GM21529 (cell line): ENCODE measurements at regions not wholly inside any gene's neighbourhood (a gene's known extent, or its start where the extent isn't known, plus 50 kb on each side); places are given as distances from the start of the nearest gene placed in this dataset.
"Not testable (repeated sequence)": the region's sequence is repeated elsewhere in the genome, so short reads cannot be mapped to it uniquely, and the experiment has no call there.

Experiments used
- ATAC-seq: cut with Tn5 transposase; IDR thresholded peaks from one replicate; pipeline ENCODE4 v1.9.1; 2021; ENCODE audit not compliant: unreplicated experiment

DNA sequence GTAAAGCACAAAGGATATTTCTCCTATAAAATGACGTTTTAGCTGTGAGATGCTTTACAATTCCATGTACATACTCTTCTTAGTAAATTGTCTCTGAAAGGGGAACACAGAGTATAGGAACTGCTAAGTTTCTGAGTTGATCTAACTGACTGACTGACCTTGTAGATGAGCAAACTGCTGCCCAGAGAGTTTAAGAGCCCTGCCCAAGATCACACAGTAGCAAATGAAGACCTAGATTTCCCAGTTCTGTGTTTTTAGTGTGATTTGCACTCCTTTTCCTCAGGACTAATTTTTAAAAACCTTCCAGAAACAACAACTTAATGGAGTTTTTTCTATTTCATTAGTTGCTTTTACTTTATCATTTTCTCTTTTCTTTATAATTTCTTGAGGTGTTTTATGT lies 247.7 kb downstream of the PDCD6IP start:
- no peak for ATAC-seq

DNA sequence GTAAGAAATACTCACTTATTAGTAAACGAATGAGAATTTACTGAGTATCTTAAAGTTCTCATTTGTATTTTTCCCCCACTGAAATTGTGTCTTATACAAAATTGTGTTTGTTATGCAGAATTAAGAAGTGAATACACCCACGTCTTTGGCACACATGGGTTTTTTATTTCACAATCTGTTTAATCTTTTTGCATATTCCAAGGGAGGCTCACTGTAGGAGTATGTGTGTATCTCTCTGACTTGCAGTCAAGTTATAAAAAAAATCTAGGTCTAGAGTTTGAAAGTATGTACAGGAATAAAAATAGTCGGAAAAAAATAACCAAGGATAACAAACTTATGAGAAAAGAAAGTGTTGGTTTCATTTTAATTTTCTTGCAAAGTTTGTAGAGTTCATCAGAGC lies 255.2 kb downstream of the PDCD6IP start:
- ATAC-seq = no peak

DNA sequence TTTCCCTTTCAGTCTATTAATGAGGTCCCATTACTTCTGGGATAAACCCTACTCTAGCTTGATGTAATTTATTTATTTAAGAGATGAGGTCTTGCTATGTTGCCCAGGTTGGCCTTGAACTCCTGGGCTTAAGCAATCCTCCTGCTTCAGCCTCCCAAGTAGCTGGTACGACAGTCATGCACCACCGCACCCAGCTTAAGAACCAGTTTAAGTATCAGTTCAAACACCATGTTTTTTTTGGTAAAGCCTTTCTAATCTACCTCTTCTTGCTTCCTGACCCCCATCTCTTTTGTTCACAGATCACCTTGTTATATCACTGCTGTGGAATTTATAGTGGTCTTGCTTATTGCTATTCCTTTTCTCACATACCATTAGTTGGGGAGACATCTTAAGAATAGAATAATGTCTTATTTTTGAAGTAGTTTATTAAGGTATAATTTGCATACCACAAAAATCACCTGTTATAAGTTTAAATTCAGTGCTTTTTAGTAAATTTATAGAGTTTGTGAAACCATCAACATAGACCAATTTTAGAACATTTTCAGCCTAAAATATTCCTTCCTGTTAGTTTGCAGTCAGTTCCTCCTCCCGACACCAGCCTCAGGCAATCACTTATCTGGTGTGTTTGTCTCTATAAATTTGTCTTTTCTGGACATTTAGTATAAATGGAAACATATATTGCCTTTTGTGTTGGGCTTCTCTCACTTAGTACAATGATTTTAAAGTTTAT lies 257.9 kb downstream of the PDCD6IP start:
- ATAC-seq = peak; percentile 23

- peak; percentile 97 for ATAC-seq
These were observed 258.5 kb downstream of the PDCD6IP start for GRCh38 chr3:34056951-34057390.

DNA sequence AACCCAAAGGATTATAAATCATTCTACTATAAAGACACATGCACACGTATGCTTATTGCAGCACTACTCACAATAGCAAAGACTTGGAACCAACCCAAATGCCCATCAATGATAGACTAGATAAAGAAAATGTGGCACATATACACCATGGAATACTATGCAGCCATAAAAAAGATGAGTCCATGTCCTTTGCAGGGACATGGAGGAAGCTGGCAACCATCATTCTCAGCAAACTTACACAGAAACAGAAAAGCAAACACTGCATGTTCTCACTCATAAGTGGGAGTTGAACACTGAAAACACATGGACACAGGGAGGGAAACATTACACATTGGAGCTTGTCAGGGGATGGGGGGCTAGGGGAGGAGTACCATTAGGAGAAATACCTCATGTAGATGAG lies 262.6 kb downstream of the PDCD6IP start:
- ATAC-seq = not testable (repeated sequence)

DNA sequence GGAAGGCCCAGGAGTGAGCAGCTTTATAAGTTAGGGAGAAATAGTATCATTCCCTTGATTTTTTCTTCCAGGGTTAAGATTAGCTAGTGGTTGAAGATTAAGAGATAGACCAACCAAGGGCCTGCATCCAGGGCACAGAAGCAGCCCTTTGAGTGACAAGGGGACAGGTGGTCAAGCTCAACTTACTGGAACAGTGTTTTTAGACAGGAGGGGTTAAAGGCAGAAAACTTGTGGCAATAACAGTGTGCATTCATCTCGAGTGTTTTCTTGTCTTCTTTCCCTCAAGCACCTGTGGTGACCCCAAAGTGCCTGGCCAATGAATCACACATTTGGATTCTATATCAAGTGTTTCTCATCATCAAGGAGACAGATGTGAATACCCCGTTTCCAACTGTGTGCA lies 267.5 kb downstream of the PDCD6IP start:
- no peak for ATAC-seq

DNA sequence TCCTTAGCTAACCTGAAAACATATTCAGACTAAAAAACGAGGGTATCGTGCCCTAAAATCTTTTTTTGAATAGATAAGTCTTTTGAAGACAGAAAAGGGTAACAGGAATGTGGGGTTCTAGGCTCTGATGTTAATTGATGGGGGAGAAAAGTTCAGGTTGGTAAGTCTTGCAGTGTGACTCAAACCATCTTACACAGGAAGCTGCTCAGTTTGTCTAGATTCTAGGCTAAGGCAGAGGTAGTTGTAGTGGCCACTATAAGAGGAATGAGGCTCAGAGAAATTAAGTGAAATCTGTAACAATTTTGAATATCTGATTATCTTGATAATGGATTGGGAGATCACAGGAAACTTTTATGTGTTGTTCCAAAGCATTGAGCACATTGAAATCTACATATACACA lies 267.9 kb downstream of the PDCD6IP start:
- no peak for ATAC-seq

GRCh38 chr3:34066999-34067398 lies 268.6 kb downstream of the PDCD6IP start:
- ATAC-seq = no peak

DNA sequence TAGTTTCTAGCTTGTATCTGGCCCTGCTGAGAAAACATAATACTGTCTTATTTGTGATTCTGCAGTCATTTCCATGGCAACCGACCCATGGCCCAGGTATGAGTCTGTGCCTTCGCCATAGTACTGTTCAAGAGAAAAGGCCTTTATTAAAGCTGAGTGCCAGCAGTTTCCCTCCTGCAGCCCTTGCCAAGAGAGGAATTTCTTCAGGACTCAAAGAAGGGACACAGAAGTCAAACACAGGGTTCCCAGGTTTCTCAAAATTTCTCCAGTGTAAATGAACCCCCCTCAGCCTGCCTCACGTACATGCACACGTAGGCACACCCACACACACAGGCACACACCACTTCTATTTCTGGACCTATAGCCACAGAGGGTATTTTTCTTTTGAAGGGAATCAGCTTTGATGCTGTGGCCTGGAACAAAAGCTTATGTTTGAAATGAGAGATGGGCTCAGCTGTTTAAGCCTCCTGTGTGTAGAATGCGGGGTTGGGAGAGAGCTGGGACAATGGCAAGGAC lies 269.2 kb downstream of the PDCD6IP start:
- no peak for ATAC-seq

GRCh38 chr3:34068505-34068904 lies 270.1 kb downstream of the PDCD6IP start:
- ATAC-seq = no peak

GRCh38 chr3:34070831-34071585 lies 272.6 kb downstream of the PDCD6IP start:
- peak; percentile 28 for ATAC-seq

DNA sequence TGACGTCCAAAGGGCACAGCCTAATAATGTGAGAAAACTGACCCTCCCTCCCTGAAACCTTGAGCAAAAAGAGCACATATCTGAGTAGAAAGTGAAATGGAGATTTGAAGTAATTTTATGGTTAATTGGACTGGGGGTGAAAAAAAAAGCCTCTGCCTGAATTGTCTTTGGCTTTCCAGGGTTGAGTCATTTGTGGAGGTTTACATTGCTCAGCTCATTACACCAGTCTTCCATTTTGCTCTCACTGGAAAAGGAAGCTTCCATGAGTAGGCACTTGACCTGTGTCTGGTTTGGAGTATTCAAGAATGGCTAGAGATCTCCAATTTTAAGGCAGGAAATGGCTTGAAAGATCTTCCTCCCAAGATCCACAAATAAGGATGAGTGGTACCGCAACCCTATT lies 273.9 kb downstream of the PDCD6IP start:
- ATAC-seq = peak; percentile 29

GRCh38 chr3:34073111-34073510 lies 274.7 kb downstream of the PDCD6IP start:
- ATAC-seq = peak; percentile 4

DNA sequence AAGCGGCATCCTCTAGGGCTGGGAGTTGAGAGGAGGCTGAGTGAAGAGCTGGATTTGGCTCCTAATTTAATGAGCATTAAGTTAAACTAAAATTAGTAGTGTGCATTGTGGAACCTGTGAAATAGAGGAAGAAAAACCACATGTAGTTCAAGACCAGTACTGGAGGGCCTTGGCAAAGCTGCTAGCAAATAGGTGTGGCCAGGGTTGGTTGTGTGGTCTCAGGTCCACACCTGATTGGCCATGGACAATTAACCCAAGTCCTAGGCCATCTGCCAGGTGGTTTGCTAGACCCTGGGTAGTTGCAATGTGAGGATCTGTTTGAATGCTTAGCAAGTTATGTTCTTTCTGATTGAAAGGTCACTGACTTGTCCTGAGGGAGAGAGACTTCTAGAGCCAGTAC lies 275.5 kb downstream of the PDCD6IP start:
- ATAC-seq = peak; percentile 33

DNA sequence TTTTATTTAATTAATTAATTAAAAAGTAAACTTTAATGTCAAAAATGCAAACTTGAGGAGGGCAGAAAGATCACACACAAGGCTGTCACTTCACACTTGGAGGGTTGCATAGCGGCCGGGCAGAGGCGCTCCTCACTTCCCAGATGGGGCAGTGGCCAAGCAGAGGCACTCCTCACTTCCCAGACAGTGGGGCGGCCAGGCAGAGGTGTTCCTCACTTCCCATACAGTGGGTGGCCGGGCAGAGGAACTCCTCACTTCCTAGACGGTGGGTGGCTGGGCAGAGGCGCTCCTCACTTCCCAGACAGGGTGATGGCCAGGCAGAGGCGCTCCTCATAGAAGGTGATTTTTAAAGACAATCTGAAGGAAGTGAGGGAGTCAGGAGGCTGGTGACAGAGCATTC lies 277.5 kb downstream of the PDCD6IP start:
- no peak for ATAC-seq

GRCh38 chr3:34077417-34078195 lies 279.2 kb downstream of the PDCD6IP start:
- peak; percentile 78 for ATAC-seq

GRCh38 chr3:34078418-34078817 lies 280.0 kb downstream of the PDCD6IP start:
- ATAC-seq = no peak

DNA sequence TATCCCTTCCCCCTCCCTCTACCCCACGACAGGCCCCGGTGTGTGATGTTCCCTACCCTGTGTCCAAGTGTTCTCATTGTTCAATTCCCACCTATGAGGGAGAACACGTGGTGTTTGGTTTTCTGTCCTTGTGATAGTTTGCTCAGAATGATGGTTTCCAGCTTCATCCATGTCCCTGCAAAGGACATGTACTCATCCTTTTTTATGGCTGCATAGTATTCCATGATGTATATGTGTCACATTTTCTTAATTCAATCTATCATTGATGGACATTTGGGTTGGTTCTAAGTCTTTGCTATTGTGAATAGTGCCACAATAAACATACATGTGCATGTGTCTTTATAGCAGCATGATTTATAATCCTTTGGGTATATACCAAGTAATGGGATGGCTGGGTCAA lies 281.4 kb downstream of the PDCD6IP start:
- not testable (repeated sequence) for ATAC-seq

GRCh38 chr3:34090379-34090778 lies 291.9 kb downstream of the PDCD6IP start:
- ATAC-seq = not testable (repeated sequence)

DNA sequence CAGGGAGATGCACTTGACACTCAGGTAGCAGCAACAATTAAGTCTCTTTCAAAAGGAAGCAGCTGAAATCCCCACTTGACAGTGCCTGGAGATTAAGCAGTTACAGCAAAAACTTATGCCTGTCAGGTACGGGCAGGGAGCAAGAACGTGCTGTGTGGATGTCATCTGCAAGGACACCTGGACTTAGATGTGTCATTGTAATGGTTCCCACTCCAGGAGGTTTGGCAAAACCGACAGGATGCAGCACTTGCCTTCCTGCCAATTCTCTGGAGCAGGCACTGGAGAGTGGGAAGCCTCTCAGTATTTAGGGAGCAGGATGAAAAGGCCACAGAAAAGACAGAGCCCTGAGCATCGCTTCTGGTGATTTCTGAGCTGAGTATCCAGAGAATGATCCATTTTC lies 292.4 kb downstream of the PDCD6IP start:
- no peak for ATAC-seq

DNA sequence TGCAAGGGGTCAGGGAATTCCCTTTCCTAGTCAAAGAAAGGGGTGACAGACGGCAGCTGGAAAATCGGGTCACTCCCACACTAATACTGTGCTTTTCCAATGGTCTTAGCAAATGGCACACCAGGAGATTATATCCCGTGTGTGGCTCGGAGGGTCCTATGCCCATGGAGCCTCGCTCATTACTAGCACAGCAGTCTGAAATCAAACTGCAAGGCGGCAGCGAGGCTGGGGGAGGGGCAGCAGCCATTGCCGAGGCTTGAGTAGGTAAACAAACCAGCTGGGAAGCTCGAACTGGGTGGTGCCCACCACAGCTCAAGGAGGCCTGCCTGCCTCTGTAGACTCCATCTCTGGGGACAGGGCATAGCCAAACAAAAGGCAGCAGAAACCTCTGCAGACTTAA lies 295.9 kb downstream of the PDCD6IP start:
- ATAC-seq = not testable (repeated sequence)
